HG03460 (cell line): ENCODE measurements at regions not wholly inside any gene's neighbourhood (a gene's known extent, or its start where the extent isn't known, plus 50 kb on each side); places are given as distances from the start of the nearest gene placed in this dataset.

ENCODE experiments used
- ATAC-seq: cut with Tn5 transposase; IDR thresholded peaks from one replicate; pipeline ENCODE4 v1.9.1; 2021; ENCODE audit not compliant: unreplicated experiment

- ATAC-seq, result no peak
These were observed 200.2 kb downstream of the RPLP1 start for GRCh38 chr15:69652751-69653305.

GRCh38 chr15:69653306-69653705 is 200.7 kb downstream of the RPLP1 start:
- no peak for ATAC-seq

- ATAC-seq, result no peak
These were observed 201.2 kb downstream of the RPLP1 start for GRCh38 chr15:69653846-69654245.

GRCh38 chr15:69656271-69657030 is 203.8 kb downstream of the RPLP1 start:
- no peak for ATAC-seq

GRCh38 chr15:69657626-69658025 is 205.0 kb downstream of the RPLP1 start:
- ATAC-seq, result no peak

GRCh38 chr15:69658411-69658945 is 205.9 kb downstream of the RPLP1 start:
- ATAC-seq, result no peak

GRCh38 chr15:69659454-69660050 is 206.9 kb downstream of the RPLP1 start:
- no peak for ATAC-seq

- ATAC-seq, result no peak
These were observed 207.5 kb downstream of the RPLP1 start for GRCh38 chr15:69660114-69660513.

- no peak for ATAC-seq
These were observed 208.2 kb downstream of the RPLP1 start for GRCh38 chr15:69660658-69661405.

- no peak for ATAC-seq
These were observed 208.8 kb downstream of the RPLP1 start for GRCh38 chr15:69661446-69661845.

- no peak for ATAC-seq
These were observed 209.4 kb downstream of the RPLP1 start for GRCh38 chr15:69661871-69662644.

GRCh38 chr15:69662645-69663000 is 210.0 kb downstream of the RPLP1 start:
- ATAC-seq, result no peak

- ATAC-seq, result no peak
These were observed 210.8 kb downstream of the RPLP1 start for GRCh38 chr15:69663441-69663840.

- ATAC-seq, result no peak
These were observed 211.4 kb downstream of the RPLP1 start for GRCh38 chr15:69663982-69664381.

- ATAC-seq, result no peak
These were observed 212.3 kb downstream of the RPLP1 start for GRCh38 chr15:69664572-69665571.

- no peak for ATAC-seq
These were observed 213.1 kb downstream of the RPLP1 start for GRCh38 chr15:69665641-69666111.

- no peak for ATAC-seq
These were observed 213.8 kb downstream of the RPLP1 start for GRCh38 chr15:69666441-69666882.

GRCh38 chr15:69666921-69667811 is 214.5 kb downstream of the RPLP1 start:
- peak; percentile 26 for ATAC-seq
